HepG2 (cell line): ENCODE measurements at regions not wholly inside any gene's neighbourhood (a gene's known extent, or its start where the extent isn't known, plus 50 kb on each side); places are given as distances from the start of the nearest gene placed in this dataset.

Source experiments
- HOXA7 ChIP-seq: sonication (generic); formaldehyde crosslinking; IDR thresholded peaks from 2 replicates; pipeline ENCODE4 v1.8.1; 2022; ENCODE audit warnings: mild to moderate bottlenecking, missing genetic modification reagents, moderate library complexity
- MLLT10 ChIP-seq: sonication (generic); formaldehyde crosslinking; IDR thresholded peaks from 2 replicates; pipeline ENCODE4 v1.4.0; 2020; ENCODE audit warnings: missing genetic modification reagents
- MXI1 ChIP-seq: IDR thresholded peaks from 3 replicates; pipeline ENCODE4 v1.6.1; 2012; ENCODE audit warnings: low read depth, low read length, inconsistent platforms, borderline replicate concordance
- POLR2AphosphoS5 ChIP-seq: IDR thresholded peaks from 2 replicates; pipeline ENCODE4 v1.6.1; 2012; ENCODE audit warnings: low read depth, low read length
- ZNF446 ChIP-seq: sonication (generic); formaldehyde crosslinking; IDR thresholded peaks from 2 replicates; pipeline ENCODE4 v1.5.0; 2020; ENCODE audit warnings: mild to moderate bottlenecking, missing genetic modification reagents
- ZNF598 ChIP-seq: sonication (generic); formaldehyde crosslinking; IDR thresholded peaks from 2 replicates; pipeline ENCODE4 v1.5.1; 2020; ENCODE audit warnings: mild to moderate bottlenecking, missing genetic modification reagents, borderline replicate concordance
- TF ChIP-seq, protein P1 (sequence below): sonication (generic); formaldehyde crosslinking; IDR thresholded peaks from 2 replicates; pipeline ENCODE4 v1.4.0; 2020; ENCODE audit warnings: missing genetic modification reagents
- TF ChIP-seq, protein P2 (sequence below): IDR thresholded peaks from 2 replicates; pipeline ENCODE4 v1.6.1; 2012; ENCODE audit warnings: inconsistent platforms
- TF ChIP-seq, protein P3 (sequence below): sonication (generic); formaldehyde crosslinking; IDR thresholded peaks from 2 replicates; pipeline ENCODE4 v1.4.0; 2020; ENCODE audit warnings: low read depth, mild to moderate bottlenecking, missing genetic modification reagents

DNA sequence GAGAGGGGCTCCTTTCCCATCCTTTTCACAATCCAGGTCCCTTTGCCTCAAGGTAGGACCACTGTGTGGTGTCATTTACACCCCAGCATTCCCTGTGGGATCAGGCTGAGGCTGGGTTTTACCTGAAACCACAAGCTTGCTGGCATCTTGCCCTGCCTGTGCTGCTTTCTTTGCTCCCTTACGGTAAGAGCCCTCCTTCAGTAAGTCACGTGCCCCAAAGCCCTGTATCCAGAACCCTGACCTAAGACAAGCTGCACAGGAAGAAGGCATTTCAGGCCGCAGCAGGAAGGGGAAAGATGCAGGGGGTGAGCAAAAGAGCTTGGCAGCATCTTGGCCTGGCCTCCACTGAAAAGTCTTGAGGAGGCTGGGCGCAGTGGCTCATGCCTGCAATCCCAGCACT, 58.4 kb downstream of the KLHDC7A start:
- TF ChIP-seq ZNF598 (CRISPR knock-in tag) (no peak), MLLT10 (CRISPR knock-in tag) (no peak), ZNF446 (CRISPR knock-in tag) (no peak), MXI1 (no peak), HOXA7 (CRISPR knock-in tag) (no peak), POLR2AphosphoS5 (no peak)
- TF ChIP-seq, protein P1, sequence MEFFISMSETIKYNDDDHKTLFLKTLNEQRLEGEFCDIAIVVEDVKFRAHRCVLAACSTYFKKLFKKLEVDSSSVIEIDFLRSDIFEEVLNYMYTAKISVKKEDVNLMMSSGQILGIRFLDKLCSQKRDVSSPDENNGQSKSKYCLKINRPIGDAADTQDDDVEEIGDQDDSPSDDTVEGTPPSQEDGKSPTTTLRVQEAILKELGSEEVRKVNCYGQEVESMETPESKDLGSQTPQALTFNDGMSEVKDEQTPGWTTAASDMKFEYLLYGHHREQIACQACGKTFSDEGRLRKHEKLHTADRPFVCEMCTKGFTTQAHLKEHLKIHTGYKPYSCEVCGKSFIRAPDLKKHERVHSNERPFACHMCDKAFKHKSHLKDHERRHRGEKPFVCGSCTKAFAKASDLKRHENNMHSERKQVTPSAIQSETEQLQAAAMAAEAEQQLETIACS (CRISPR knock-in tag), result no peak
- TF ChIP-seq, protein P2, sequence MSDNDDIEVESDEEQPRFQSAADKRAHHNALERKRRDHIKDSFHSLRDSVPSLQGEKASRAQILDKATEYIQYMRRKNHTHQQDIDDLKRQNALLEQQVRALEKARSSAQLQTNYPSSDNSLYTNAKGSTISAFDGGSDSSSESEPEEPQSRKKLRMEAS, result no peak
- TF ChIP-seq, protein P3, sequence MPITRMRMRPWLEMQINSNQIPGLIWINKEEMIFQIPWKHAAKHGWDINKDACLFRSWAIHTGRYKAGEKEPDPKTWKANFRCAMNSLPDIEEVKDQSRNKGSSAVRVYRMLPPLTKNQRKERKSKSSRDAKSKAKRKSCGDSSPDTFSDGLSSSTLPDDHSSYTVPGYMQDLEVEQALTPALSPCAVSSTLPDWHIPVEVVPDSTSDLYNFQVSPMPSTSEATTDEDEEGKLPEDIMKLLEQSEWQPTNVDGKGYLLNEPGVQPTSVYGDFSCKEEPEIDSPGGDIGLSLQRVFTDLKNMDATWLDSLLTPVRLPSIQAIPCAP (CRISPR knock-in tag), result no peak
